ENCODE measurements at regions not wholly inside any gene's neighbourhood (a gene's known extent, or its start where the extent isn't known, plus 50 kb on each side); places are given as distances from the start of the nearest gene placed in this dataset.

DNA sequence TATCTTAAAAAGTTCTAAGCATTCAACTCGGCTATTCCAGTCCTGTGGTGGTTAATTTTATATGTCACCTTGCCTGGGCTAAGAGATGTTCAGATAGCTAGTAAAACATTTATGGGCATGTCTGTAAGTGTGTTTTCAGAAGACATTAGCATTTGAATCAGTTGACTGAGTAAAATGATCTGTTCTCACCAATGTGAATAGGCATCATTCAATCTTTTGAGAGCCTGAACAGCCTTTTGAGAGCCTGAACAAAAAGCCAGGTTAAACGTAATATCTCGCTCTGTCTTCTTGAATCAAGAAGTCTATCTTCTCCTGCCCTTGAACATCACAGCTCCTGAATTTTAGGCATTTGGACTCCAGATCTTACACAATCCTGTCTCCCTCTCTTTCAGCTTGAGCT is 1266.1 kb downstream of the LRFN5 start:
- intact Hi-C loops (cut with micrococcal nuclease) = no loop called here
- H3K27ac Mint-ChIP-seq = no peak overlapping the region
- H3K9me3 Mint-ChIP-seq = peaks cover 12% of the 10 kb centered on the region
- H3K27me3 Mint-ChIP-seq (ENCODE audit: insufficient read depth) = no peaks in the 10 kb centered on the region
- H3K36me3 Mint-ChIP-seq (ENCODE audit: low read depth) = no peaks in the 10 kb centered on the region
- no peak for DNase-seq (ENCODE audit: low spot score)
- no peaks in the 10 kb centered on the region for H3K4me1 Mint-ChIP-seq (ENCODE audit: low read depth)
- H3K4me3 Mint-ChIP-seq = no peak overlapping the region

DNA sequence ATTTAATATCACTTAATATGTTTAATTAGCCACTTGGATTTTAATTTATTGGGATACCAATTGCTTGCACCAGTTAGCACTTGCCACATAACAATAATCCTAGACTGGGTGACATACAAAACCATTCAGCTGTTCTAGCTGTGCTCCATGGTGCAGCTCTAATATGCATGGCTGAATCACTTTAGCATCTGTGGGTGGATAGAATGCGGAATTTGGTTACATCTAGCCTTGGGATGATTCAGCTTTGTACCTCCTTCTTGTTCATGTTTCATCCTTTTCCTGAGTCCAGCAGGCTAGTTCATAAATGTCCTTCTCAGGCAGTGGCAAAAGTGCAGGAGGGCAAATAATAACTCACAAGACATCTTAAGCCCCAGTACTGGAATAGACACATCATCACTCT is 1263.0 kb downstream of the LRFN5 start:
- H3K9me3 Mint-ChIP-seq = peaks cover 12% of the 10 kb centered on the region
- H3K36me3 Mint-ChIP-seq (ENCODE audit: low read depth) = no peaks in the 10 kb centered on the region
- no peaks in the 10 kb centered on the region for H3K4me1 Mint-ChIP-seq (ENCODE audit: low read depth)
- no peak overlapping the region for H3K4me3 Mint-ChIP-seq
- intact Hi-C loops (cut with micrococcal nuclease) = no loop called here
- no peaks in the 10 kb centered on the region for H3K27me3 Mint-ChIP-seq (ENCODE audit: insufficient read depth)
- no peak for DNase-seq (ENCODE audit: low spot score)
- H3K27ac Mint-ChIP-seq = no peak overlapping the region

DNA sequence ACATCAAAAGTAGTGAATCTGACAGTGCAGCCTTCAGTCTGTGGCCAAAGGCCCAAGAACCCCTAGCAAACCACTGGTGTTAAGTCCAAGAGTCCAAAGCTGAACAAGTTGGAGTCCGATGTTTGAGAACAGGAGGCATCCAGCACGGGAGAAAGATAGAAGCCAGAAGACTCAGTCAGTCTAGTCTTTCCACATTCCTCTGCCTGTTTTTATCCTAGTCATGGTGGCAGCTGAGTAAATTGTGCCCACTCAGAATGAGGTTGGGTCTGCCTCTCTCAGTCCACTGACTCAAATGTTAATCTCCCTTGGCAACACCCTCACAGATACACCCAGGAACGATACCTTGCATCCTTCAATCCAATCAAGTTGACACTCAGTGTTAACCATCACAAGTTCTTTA is 1255.4 kb downstream of the LRFN5 start:
- Mint-ChIP-seq H3K4me1 (ENCODE audit: low read depth) (no peaks in the 10 kb centered on the region), H3K27me3 (ENCODE audit: insufficient read depth) (no peaks in the 10 kb centered on the region), H3K27ac (no peak overlapping the region), H3K36me3 (ENCODE audit: low read depth) (no peaks in the 10 kb centered on the region), H3K4me3 (no peak overlapping the region), H3K9me3 (peaks cover 5% of the 10 kb centered on the region)
- no peak for DNase-seq (ENCODE audit: low spot score)
- intact Hi-C loops (cut with micrococcal nuclease) = no loop called here

DNA sequence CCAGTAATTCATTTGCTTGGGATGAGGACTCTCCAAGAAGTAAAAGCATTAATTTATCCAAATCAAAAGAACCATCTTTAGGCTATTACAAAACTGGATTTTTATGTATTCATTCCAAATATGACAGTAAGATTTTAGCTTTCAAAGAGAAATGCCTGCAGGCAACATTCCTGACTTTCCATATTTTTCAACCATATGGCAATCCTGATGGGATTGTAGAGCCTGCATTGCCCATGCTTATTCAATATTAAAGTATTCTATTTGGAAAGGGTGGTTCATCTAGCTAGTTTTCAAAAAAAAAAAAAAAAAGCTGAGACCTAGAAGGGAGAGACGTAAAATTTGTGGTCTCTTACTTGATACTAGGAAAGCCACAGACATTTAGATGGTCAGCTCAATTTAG is 1253.7 kb downstream of the LRFN5 start:
- H3K4me3 Mint-ChIP-seq = no peak overlapping the region
- H3K36me3 Mint-ChIP-seq (ENCODE audit: low read depth) = no peaks in the 10 kb centered on the region
- H3K9me3 Mint-ChIP-seq = peaks cover 5% of the 10 kb centered on the region
- intact Hi-C loops (cut with micrococcal nuclease) = no loop called here
- no peaks in the 10 kb centered on the region for H3K4me1 Mint-ChIP-seq (ENCODE audit: low read depth)
- no peaks in the 10 kb centered on the region for H3K27me3 Mint-ChIP-seq (ENCODE audit: insufficient read depth)
- H3K27ac Mint-ChIP-seq = no peak overlapping the region
- no peak for DNase-seq (ENCODE audit: low spot score)

DNA sequence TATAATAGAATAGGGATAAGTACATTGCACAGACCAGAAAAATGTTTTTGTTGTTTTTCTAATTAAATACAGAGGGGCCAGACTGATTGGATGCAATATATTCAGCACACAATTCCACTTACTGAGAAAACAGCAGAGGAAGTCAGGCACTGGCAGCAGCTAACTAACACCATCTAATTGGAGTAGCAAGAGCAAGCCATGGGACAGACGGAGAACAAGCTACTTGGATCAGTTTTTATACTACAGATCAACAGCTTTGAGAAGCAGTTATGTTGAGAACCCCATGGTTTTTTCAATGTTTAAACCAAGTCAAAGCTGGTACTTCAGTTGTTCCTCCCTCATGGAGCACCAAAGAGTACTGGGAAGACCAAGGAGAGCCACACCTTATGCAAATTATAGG is 1249.4 kb downstream of the LRFN5 start:
- intact Hi-C loops (cut with micrococcal nuclease) = no loop called here
- no peaks in the 10 kb centered on the region for H3K27me3 Mint-ChIP-seq (ENCODE audit: insufficient read depth)
- peaks cover 5% of the 10 kb centered on the region for H3K9me3 Mint-ChIP-seq
- no peaks in the 10 kb centered on the region for H3K36me3 Mint-ChIP-seq (ENCODE audit: low read depth)
- no peak overlapping the region for H3K27ac Mint-ChIP-seq
- no peak for DNase-seq (ENCODE audit: low spot score)
- H3K4me1 Mint-ChIP-seq (ENCODE audit: low read depth) = no peaks in the 10 kb centered on the region
- H3K4me3 Mint-ChIP-seq = no peak overlapping the region

DNA sequence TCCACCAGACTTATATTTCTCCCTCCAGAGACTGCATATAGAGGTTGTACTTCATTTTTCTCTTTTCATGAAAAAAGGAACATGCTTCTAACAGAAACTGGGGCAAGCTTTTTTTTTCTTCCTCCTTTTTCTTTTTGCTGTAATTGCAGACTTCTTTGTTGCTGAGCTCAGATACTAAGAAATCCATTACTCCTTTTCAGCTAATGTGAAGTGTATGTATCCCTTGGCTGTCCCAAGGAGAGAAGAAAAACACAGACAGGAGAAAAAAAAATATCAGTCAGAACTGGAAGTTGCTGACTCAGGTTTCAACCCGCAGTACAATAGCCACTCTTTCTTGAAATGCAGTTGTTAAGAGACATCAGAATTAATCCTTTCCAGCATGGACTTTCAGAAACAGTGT is 1248.4 kb downstream of the LRFN5 start:
- Mint-ChIP-seq H3K27ac (no peak overlapping the region), H3K9me3 (peaks cover 10% of the 10 kb centered on the region), H3K27me3 (ENCODE audit: insufficient read depth) (no peaks in the 10 kb centered on the region), H3K4me3 (no peak overlapping the region), H3K36me3 (ENCODE audit: low read depth) (no peaks in the 10 kb centered on the region), H3K4me1 (ENCODE audit: low read depth) (no peaks in the 10 kb centered on the region)
- DNase-seq (ENCODE audit: low spot score) = no peak
- intact Hi-C loops (cut with micrococcal nuclease) = no loop called here

DNA sequence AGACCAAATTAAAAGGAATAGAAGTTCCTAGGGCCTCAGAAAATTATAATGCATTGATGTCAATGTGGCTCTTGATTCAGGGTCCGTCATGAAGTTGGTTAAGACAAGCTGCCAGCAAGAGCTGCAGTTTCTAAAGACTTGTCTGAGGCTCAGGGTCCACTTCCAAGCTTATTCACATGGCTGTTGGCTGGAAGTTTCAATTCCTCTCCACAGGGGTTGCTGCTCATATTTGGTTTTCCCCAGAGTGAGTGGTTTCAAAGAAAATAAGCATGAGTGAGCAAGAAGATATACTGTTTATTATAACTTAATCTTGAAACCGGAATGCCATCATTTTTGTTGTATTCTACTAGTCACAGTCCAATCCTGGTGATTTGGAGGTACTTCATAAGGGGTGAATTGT is 1247.4 kb downstream of the LRFN5 start:
- Mint-ChIP-seq H3K9me3 (peaks cover 10% of the 10 kb centered on the region), H3K4me3 (no peak overlapping the region), H3K27ac (no peak overlapping the region), H3K4me1 (ENCODE audit: low read depth) (no peaks in the 10 kb centered on the region), H3K36me3 (ENCODE audit: low read depth) (no peaks in the 10 kb centered on the region), H3K27me3 (ENCODE audit: insufficient read depth) (no peaks in the 10 kb centered on the region)
- DNase-seq (ENCODE audit: low spot score) = no peak
- intact Hi-C loops (cut with micrococcal nuclease) = no loop called here

DNA sequence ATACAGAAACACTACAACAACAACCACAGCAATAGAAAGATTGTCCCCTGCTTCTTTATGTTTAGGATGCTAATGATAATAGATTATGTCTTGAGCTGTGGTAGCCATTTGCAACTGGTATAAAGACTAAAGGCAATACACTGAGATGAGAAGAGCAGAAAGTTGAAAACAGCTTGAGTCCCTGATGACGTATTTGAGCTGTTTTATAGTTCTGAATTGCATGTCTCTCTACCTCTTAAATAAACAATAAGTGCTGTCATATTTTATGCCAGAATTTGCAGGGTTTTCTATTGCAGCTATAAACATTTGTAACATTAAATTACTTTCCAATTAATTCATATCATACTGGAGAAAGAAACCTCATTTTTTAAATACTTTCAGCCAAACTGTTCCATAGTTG is 1242.0 kb downstream of the LRFN5 start:
- no peak overlapping the region for H3K4me3 Mint-ChIP-seq
- H3K9me3 Mint-ChIP-seq = peaks cover 24% of the 10 kb centered on the region
- no peaks in the 10 kb centered on the region for H3K4me1 Mint-ChIP-seq (ENCODE audit: low read depth)
- no peaks in the 10 kb centered on the region for H3K36me3 Mint-ChIP-seq (ENCODE audit: low read depth)
- no peaks in the 10 kb centered on the region for H3K27me3 Mint-ChIP-seq (ENCODE audit: insufficient read depth)
- H3K27ac Mint-ChIP-seq = no peak overlapping the region
- DNase-seq (ENCODE audit: low spot score) = no peak
- intact Hi-C loops (cut with micrococcal nuclease) = no loop called here

DNA sequence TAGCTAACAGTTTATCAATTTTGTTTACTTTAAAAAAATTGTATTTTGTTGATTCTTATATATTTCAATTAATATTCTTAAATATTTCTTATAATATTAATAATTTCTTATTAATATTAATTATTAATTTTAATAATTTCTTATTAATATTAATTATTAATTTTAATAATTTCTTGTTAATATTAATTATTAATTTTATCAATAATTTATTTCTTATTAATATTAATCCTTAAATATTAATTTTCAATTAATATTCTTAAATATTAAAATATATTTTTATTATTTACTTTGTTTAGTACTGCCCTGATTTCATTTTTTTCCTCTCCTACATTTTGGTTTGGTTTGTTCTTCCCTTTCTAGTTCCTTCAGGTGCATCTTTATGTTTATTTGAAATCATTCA is 1208.1 kb downstream of the LRFN5 start:
- H3K27ac Mint-ChIP-seq = no peak overlapping the region

DNA sequence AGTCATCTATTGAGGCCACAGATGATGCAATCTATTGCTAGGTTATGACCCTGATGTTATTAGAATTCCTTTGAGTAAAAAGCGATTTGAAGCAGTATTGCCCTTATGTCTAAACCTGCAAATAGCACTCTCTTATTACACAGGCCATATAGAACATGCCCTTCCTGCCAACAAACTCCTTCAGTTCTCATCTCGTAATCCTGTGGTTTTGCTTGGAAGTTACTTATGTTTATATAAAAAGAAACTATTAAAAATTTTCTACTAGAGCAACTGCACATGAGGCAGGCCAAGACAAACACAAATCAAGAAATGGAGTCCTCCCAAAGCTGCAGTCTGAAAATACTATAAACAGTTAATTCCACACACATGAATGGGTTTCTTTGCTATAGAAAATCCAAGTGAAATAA is 1200.2 kb downstream of the LRFN5 start:
- no peaks in the 10 kb centered on the region for H3K4me1 Mint-ChIP-seq (ENCODE audit: low read depth)
- H3K4me3 Mint-ChIP-seq = no peak overlapping the region
- intact Hi-C loops (cut with micrococcal nuclease) = no loop called here
- no peak overlapping the region for H3K27ac Mint-ChIP-seq
- no peaks in the 10 kb centered on the region for H3K36me3 Mint-ChIP-seq (ENCODE audit: low read depth)
- no peaks in the 10 kb centered on the region for H3K27me3 Mint-ChIP-seq (ENCODE audit: insufficient read depth)
- peaks cover 17% of the 10 kb centered on the region for H3K9me3 Mint-ChIP-seq
- DNase-seq (ENCODE audit: low spot score) = no peak

More for the DNA sequence above, 1208.1 kb downstream of the LRFN5 start:
- Mint-ChIP-seq H3K27me3 (ENCODE audit: insufficient read depth) (no peaks in the 10 kb centered on the region), H3K4me3 (no peak overlapping the region), H3K4me1 (ENCODE audit: low read depth) (no peaks in the 10 kb centered on the region), H3K9me3 (peaks cover 16% of the 10 kb centered on the region), H3K36me3 (ENCODE audit: low read depth) (no peaks in the 10 kb centered on the region)
- intact Hi-C loops (cut with micrococcal nuclease) = no loop called here
- DNase-seq (ENCODE audit: low spot score) = no peak

DNA sequence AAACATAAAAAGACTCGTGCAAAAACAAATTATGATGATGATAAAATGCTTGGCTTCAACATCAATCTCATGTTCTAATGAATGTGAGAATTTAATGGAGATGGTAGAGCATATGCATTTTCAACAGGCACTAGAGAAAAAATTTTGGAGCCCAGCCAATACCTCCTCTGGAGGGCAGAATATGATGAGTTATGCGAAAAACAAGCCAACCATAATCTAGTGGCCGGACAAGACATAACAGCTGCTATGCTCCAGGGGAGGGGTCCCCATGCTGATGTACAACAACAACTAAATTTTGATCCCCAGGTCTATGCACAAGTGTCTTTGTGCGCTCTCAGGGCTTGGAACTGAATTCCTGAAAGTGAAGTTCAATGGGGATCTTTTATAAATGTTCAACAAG is 1197.5 kb downstream of the LRFN5 start:
- Mint-ChIP-seq H3K27me3 (ENCODE audit: insufficient read depth) (no peaks in the 10 kb centered on the region), H3K27ac (no peak overlapping the region), H3K4me1 (ENCODE audit: low read depth) (no peaks in the 10 kb centered on the region), H3K9me3 (peaks cover 22% of the 10 kb centered on the region), H3K4me3 (no peak overlapping the region), H3K36me3 (ENCODE audit: low read depth) (no peaks in the 10 kb centered on the region)
- DNase-seq (ENCODE audit: low spot score) = no peak
- intact Hi-C loops (cut with micrococcal nuclease) = no loop called here

DNA sequence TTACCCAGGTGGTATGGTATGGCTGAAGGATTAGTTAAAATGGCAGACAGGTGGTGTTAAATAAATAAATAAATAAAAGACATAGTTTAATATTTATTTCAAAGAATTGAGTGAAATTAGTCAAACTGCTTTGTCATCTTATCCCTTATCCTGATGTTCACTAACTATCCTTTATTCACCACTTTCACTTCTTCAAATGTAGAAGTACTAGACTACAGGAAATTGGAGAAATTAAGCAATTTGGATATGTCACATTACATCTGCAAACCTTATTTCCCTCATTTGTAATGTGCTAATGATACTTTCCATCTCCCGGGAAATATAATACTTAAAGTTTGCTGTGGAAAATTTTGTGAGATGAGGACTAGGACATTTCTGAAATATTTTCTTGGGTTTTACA is 1195.7 kb downstream of the LRFN5 start:
- H3K9me3 Mint-ChIP-seq = peaks cover 29% of the 10 kb centered on the region
- no peaks in the 10 kb centered on the region for H3K27me3 Mint-ChIP-seq (ENCODE audit: insufficient read depth)
- intact Hi-C loops (cut with micrococcal nuclease) = no loop called here
- DNase-seq (ENCODE audit: low spot score) = no peak
- H3K36me3 Mint-ChIP-seq (ENCODE audit: low read depth) = no peaks in the 10 kb centered on the region
- H3K27ac Mint-ChIP-seq = no peak overlapping the region
- H3K4me3 Mint-ChIP-seq = no peak overlapping the region
- H3K4me1 Mint-ChIP-seq (ENCODE audit: low read depth) = no peaks in the 10 kb centered on the region

DNA sequence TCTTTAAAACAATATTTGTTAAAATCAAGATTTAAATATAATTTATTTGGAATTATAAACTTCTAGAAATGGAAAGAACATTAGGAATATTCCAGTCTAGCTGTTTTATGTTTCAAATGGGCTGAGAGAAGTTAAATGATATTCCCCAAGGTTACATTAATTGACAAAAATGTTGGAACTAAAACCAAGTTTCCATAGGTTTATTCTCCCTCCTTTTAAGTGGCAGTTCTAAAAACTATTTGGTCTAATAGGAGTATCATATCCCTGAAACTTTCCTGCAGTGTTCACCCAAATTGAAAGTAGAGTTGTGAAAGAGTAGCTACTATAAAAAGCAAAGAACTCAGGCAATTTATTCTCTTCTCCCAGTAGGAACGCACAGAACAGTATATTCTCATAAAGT is 1185.5 kb downstream of the LRFN5 start:
- Mint-ChIP-seq H3K36me3 (ENCODE audit: low read depth) (no peaks in the 10 kb centered on the region), H3K4me3 (no peak overlapping the region), H3K27ac (no peak overlapping the region), H3K4me1 (ENCODE audit: low read depth) (no peaks in the 10 kb centered on the region), H3K9me3 (peaks cover 16% of the 10 kb centered on the region), H3K27me3 (ENCODE audit: insufficient read depth) (no peaks in the 10 kb centered on the region)
- intact Hi-C loops (cut with micrococcal nuclease) = no loop called here
- DNase-seq (ENCODE audit: low spot score) = no peak

DNA sequence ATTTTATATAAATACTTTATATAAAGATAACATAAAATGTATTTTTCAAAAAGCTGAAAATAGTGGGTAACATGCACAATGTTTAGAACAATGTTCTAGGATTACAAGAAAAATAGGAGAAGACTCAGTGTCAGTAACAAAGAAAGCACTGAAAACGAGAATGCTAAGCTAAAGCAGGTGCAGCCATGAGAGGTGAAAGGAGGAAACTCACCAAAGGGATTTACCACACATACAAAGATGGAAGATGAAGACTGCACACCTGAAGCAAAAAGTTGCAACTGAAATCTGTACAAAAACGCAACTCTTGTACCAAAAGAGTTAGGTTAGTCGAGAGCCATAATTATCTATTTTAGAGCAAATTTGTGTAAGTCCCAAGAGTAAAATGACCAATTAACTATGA is 1176.1 kb downstream of the LRFN5 start:
- H3K27ac Mint-ChIP-seq = no peak overlapping the region
- H3K9me3 Mint-ChIP-seq = peaks cover 12% of the 10 kb centered on the region
- H3K36me3 Mint-ChIP-seq (ENCODE audit: low read depth) = no peaks in the 10 kb centered on the region
- no peak overlapping the region for H3K4me3 Mint-ChIP-seq
- H3K27me3 Mint-ChIP-seq (ENCODE audit: insufficient read depth) = no peaks in the 10 kb centered on the region
- H3K4me1 Mint-ChIP-seq (ENCODE audit: low read depth) = no peaks in the 10 kb centered on the region
- intact Hi-C loops (cut with micrococcal nuclease) = no loop called here
- no peak for DNase-seq (ENCODE audit: low spot score)
